Panc1 (cell line): ENCODE measurements at regions not wholly inside any gene's neighbourhood (a gene's known extent, or its start where the extent isn't known, plus 50 kb on each side); places are given as distances from the start of the nearest gene placed in this dataset.

Experiments
- ATAC-seq: fragments of 200-7000 bp; cut with Tn5 transposase; 2 replicates; pipeline ENCODE4 v1.9.1; 2020; ENCODE audit warnings: mild to moderate bottlenecking, moderate library complexity
- BruUV-seq: library from RNA; stranded (reverse); fragments of 400-500 nt; replicated peaks from 2 replicates; lab custom pipeline; 2021; lab: Mats Ljungman, UMichigan
- CTCF ChIA-PET: fragments of 300-600 bp; sonication (Branson Sonifier 250); formaldehyde crosslinking; loops from one replicate; lab custom pipeline; 2022; ENCODE audit warnings: antibody characterized with exemption; lab: Charles Lee
- POLR2A ChIA-PET: fragments of 300-600 bp; sonication (Branson Sonifier 250); formaldehyde crosslinking; loops from one replicate; lab custom pipeline; 2022; ENCODE audit warnings: antibody characterized with exemption; lab: Charles Lee
- DNase-seq: peaks from one replicate; pipeline ENCODE4 v3.0.0-alpha.2; 2010; ENCODE audit warnings: low read depth, low spot score
- H3K27ac ChIP-seq: 2 replicates; pipeline ENCODE4 v1.5.1; 2011; ENCODE audit warnings: mild to moderate bottlenecking, low read length, inconsistent platforms
- H3K27me3 ChIP-seq: fragments of 200-500 bp; sonication (Bioruptor generic); 2 replicates; pipeline ENCODE4 v1.6.0; 2014; ENCODE audit warnings: low read length, inconsistent platforms; ENCODE audit not compliant: control insufficient read depth, insufficient read depth
- H3K36me3 ChIP-seq: fragments of 200-500 bp; sonication (Bioruptor generic); 2 replicates; pipeline ENCODE4 v1.5.1; 2014; ENCODE audit warnings: inconsistent platforms, mild to moderate bottlenecking, low read length, moderate library complexity; ENCODE audit not compliant: control insufficient read depth, insufficient read depth
- H3K4me1 ChIP-seq: 2 replicates; pipeline ENCODE4 v1.5.1; 2011; ENCODE audit warnings: inconsistent platforms, mild to moderate bottlenecking, low read length, moderate library complexity; ENCODE audit not compliant: control insufficient read depth, insufficient read depth
- H3K4me3 ChIP-seq, 2 experiments: 2 replicates each; pipeline ENCODE4 v1.5.1; 2011 to 2012; ENCODE audit warnings: low read depth in 2 of 2, low read length in 2 of 2, mild to moderate bottlenecking in 2 of 2, inconsistent platforms in 1 of 2, moderate library complexity in 1 of 2
- H3K9me3 ChIP-seq: fragments of 200-500 bp; sonication (Bioruptor generic); 2 replicates; pipeline ENCODE4 v1.5.1; 2014; ENCODE audit warnings: low read depth, mild to moderate bottlenecking, inconsistent platforms, low read length, moderate library complexity; ENCODE audit not compliant: control insufficient read depth, insufficient read depth
- POLR2AphosphoS5 ChIP-seq: IDR thresholded peaks from 2 replicates; pipeline ENCODE4 v1.6.1; 2012; ENCODE audit warnings: mild to moderate bottlenecking, low read depth, low read length, moderate library complexity
- SIN3A ChIP-seq: IDR thresholded peaks from 2 replicates; pipeline ENCODE4 v1.6.1; 2012; ENCODE audit warnings: low read depth, mild to moderate bottlenecking, low read length, moderate library complexity, borderline replicate concordance; ENCODE audit not compliant: insufficient read depth
- TCF7L2 ChIP-seq: IDR thresholded peaks from 2 replicates; pipeline ENCODE4 v1.6.1; 2011; ENCODE audit warnings: mild to moderate bottlenecking, low read depth, low read length, inconsistent platforms
- in situ Hi-C: cut with HindIII; loops from 2 replicates; pipeline ENCODE4 v1.10.0; 2016; ENCODE audit warnings: low sequenced_read_pairs, low pct_unique_long_range_greater_than_20kb
- intact Hi-C: fragments of 100-400 bp; cut with micrococcal nuclease; formaldehyde crosslinking; loops from one replicate; pipeline ENCODE4 v1.10.0; 2022; ENCODE audit not compliant: unreplicated experiment
- TF ChIP-seq, protein P1 (sequence below), 2 experiments: IDR thresholded peaks; 2 replicates each; pipeline ENCODE4 v1.6.1; 2011 to 2012; ENCODE audit warnings: low read depth in 2 of 2, control low read depth in 1 of 2, low read length in 1 of 2, mild to moderate bottlenecking in 1 of 2, moderate library complexity in 1 of 2; ENCODE audit not compliant: insufficient read depth in 1 of 2
- TF ChIP-seq, protein P2 (sequence below): fragments of 450-650 bp; IDR thresholded peaks from 2 replicates; pipeline ENCODE4 v1.5.1; 2017; ENCODE audit warnings: mild to moderate bottlenecking

DNA sequence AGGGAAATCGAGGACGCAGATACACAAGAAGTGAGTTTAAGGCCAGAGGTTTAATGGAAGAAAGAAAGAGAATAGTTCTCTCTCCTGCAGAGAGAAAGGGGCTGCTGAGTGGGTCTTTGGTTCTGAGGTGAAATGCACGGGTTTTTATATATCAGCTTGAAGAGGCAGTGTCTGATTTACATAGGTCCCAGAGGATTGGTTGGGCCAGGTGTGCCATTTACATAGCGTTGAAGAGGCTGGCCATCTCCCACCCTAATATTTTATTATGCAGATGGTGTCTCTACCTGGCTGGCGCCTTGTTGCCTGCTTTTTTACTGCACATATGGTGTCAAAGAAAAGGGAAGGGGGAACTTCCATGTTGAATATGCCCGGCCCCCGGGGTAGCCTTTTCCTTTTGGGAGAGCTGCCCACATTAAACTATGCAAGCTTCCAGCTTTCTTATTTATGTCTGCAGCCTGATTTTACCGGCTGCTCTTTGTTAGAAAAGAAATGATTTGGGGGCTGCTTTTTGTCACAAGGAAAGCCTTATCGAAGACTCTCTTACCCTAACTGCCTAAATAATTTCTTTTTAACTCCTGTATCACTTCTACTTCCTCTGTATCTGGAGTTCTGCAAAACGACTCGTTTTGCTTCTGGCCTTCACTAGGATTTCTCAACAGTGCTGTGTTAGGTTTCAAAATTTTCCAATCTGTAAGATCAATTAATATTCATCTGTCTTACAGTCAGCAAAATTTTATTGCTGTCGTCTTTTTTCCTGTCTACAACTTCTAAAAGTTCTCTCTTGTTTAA lies 268.5 kb downstream of the B3GLCT start:
- no peak for ATAC-seq
- intact Hi-C loops (no loop called here), in situ Hi-C loops (no loop called here)
- Histone ChIP-seq H3K4me3 (no peak overlapping the region), H3K36me3 (no peaks in the 10 kb centered on the region), H3K9me3 (no peaks in the 10 kb centered on the region), H3K27me3 (no peaks in the 10 kb centered on the region), H3K4me1 (no peaks in the 10 kb centered on the region), H3K27ac (no peak overlapping the region)
- no TSS peak for BruUV-seq
- ChIA-PET POLR2A (no interaction called here), CTCF (no interaction called here)
- TF ChIP-seq TCF7L2 (no peak), POLR2AphosphoS5 (no peak), SIN3A (no peak)
- TF ChIP-seq, protein P1, sequence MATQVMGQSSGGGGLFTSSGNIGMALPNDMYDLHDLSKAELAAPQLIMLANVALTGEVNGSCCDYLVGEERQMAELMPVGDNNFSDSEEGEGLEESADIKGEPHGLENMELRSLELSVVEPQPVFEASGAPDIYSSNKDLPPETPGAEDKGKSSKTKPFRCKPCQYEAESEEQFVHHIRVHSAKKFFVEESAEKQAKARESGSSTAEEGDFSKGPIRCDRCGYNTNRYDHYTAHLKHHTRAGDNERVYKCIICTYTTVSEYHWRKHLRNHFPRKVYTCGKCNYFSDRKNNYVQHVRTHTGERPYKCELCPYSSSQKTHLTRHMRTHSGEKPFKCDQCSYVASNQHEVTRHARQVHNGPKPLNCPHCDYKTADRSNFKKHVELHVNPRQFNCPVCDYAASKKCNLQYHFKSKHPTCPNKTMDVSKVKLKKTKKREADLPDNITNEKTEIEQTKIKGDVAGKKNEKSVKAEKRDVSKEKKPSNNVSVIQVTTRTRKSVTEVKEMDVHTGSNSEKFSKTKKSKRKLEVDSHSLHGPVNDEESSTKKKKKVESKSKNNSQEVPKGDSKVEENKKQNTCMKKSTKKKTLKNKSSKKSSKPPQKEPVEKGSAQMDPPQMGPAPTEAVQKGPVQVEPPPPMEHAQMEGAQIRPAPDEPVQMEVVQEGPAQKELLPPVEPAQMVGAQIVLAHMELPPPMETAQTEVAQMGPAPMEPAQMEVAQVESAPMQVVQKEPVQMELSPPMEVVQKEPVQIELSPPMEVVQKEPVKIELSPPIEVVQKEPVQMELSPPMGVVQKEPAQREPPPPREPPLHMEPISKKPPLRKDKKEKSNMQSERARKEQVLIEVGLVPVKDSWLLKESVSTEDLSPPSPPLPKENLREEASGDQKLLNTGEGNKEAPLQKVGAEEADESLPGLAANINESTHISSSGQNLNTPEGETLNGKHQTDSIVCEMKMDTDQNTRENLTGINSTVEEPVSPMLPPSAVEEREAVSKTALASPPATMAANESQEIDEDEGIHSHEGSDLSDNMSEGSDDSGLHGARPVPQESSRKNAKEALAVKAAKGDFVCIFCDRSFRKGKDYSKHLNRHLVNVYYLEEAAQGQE (IDR thresholded peaks at IDR 0.05; ENCODE audit: insufficient read depth in 1 of 2, low read depth in 2 of 2, low read length in 1 of 2) = no peak
- TF ChIP-seq, protein P2, sequence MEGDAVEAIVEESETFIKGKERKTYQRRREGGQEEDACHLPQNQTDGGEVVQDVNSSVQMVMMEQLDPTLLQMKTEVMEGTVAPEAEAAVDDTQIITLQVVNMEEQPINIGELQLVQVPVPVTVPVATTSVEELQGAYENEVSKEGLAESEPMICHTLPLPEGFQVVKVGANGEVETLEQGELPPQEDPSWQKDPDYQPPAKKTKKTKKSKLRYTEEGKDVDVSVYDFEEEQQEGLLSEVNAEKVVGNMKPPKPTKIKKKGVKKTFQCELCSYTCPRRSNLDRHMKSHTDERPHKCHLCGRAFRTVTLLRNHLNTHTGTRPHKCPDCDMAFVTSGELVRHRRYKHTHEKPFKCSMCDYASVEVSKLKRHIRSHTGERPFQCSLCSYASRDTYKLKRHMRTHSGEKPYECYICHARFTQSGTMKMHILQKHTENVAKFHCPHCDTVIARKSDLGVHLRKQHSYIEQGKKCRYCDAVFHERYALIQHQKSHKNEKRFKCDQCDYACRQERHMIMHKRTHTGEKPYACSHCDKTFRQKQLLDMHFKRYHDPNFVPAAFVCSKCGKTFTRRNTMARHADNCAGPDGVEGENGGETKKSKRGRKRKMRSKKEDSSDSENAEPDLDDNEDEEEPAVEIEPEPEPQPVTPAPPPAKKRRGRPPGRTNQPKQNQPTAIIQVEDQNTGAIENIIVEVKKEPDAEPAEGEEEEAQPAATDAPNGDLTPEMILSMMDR = no peak
- no peak for DNase-seq

DNA sequence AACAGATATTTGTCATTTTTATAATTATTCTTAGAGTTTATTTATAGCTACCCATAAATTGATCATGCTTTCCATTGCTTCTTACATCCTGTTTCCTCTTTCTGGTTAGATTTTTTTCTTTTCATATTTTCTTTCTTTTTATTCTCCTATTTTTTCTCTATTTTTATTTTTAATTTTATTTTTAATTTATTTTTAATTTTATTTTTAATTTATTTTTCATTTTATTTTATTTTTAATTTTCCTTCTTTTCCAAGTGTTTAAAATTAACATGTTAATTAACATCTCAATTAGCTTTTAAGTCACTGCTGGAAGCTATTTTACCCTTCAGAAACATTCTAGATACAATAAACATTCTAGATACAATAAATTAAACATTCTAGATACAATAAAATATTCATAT lies 269.6 kb downstream of the B3GLCT start:
- no peaks in the 10 kb centered on the region for H3K27me3 ChIP-seq
- ChIA-PET CTCF (no interaction called here), POLR2A (no interaction called here)
- no peak for TF ChIP-seq SIN3A
- no peak for TF ChIP-seq TCF7L2
- no peak for TF ChIP-seq POLR2AphosphoS5
- TF ChIP-seq, protein P1 (IDR thresholded peaks at IDR 0.05; ENCODE audit: insufficient read depth in 1 of 2, low read depth in 2 of 2, low read length in 1 of 2) = no peak
- TF ChIP-seq, protein P2 = no peak
- intact Hi-C loops (no loop called here), in situ Hi-C loops (no loop called here)
- H3K36me3 ChIP-seq = no peaks in the 10 kb centered on the region
- no peaks in the 10 kb centered on the region for H3K4me1 ChIP-seq
- ATAC-seq (no peak), DNase-seq (no peak)
- no peak overlapping the region for H3K27ac ChIP-seq
- H3K4me3 ChIP-seq = no peak overlapping the region
- BruUV-seq = no TSS peak
- no peaks in the 10 kb centered on the region for H3K9me3 ChIP-seq
